CD4-positive, alpha-beta T cell treated with Interleukin-12 subunit alpha and Interleukin-12 subunit beta, for 1 hour (primary cell): ENCODE measurements at regions not wholly inside any gene's neighbourhood (a gene's known extent, or its start where the extent isn't known, plus 50 kb on each side); places are given as distances from the start of the nearest gene placed in this dataset.

Experiments
- DNase-seq: peaks from one replicate; pipeline ENCODE4 v3.0.0-alpha.2; 2020

GRCh38 chr14:23903442-23903841 is 50.1 kb upstream of the DHRS4 start:
- no peak for DNase-seq
